Fibroblast of peridontal ligament (primary cell): ENCODE measurements at regions not wholly inside any gene's neighbourhood (a gene's known extent, or its start where the extent isn't known, plus 50 kb on each side); places are given as distances from the start of the nearest gene placed in this dataset.
"Not testable (repeated sequence)": the region's sequence is repeated elsewhere in the genome, so short reads cannot be mapped to it uniquely, and the experiment has no call there.

Source experiments
- DNase-seq: peaks from one replicate; pipeline ENCODE4 v3.0.0-alpha.2; 2010; ENCODE audit errors: extremely low read depth

DNA sequence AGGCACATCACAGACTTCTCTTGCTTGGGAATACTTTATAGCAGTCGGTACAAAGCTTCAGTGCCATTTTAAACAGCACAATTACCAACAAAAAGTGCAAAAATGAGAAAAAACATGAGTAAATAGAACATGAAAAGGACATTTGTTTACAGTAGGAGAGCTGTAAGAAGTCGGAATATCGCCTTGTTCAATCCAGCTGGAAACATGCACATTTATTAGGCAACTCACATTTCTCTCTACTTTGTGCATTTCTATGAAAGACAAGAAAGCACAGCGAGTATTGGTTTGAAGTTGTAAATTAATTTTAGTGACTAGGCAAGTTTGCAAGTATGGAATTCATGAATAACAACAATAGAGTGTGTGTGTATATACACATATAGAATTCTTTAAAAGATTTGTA is 484.7 kb downstream of the DACH1 start:
- DNase-seq, result no peak

DNA sequence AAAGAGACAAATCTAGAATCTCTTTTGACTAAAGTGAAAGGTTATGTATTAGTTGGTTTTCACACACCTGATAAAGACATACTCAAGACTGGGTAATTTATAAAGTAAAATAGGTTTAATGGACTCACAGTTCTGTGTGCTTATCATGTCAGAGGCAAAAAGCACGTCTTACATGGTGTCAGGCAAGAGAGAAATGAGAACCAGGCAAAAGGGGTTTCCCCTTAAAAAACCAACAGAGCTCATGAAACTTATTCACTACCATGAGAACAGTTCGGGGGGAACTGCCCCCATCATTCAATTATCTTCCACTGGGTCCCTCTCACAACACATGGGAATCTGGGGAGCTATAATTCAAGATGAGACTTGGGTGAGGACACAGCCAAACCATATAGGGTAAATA is 486.8 kb downstream of the DACH1 start:
- no peak for DNase-seq

DNA sequence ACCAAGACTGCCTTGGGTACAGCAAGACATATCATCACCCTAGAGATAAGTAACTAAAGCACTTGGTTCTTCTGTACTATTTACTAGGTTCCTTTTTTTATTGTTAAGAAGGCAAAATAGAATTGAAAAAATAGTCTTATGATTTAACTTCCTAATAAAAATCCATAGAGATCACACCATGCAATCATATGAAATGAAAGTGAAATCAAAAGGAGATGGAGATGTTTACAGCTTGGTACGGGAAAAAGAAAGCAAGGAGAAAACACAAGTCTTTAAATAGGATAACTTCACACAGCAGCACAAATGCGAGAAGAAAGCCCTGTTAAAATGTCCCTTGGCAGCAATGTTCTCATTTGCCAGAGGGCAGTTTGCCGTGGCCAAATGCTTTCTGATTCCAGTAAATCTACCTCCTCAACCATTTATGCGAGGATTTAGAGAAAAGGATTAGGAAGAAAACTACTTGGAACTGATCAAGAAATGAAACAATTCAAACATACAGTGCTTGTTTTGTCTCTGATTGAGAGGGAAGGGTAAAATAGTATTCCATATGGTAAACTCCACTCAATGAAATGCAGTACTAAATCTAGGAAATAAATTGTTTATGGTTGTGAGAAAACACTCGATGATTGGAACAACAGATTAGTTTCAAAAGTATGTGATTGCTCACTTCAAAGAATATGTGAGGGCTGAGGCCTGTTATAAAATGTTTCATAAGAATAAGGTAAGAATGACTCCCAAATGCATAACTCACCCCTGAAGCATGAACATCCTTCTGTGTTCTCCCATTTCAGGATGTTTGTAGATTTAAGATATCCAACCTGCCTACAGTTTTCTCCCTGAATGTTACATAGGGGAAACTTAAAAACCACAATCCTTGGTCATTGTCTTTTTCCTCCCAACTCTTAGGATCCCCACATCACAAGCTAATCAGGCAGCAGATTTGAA is 487.8 kb downstream of the DACH1 start:
- peak; percentile 29 for DNase-seq

DNA sequence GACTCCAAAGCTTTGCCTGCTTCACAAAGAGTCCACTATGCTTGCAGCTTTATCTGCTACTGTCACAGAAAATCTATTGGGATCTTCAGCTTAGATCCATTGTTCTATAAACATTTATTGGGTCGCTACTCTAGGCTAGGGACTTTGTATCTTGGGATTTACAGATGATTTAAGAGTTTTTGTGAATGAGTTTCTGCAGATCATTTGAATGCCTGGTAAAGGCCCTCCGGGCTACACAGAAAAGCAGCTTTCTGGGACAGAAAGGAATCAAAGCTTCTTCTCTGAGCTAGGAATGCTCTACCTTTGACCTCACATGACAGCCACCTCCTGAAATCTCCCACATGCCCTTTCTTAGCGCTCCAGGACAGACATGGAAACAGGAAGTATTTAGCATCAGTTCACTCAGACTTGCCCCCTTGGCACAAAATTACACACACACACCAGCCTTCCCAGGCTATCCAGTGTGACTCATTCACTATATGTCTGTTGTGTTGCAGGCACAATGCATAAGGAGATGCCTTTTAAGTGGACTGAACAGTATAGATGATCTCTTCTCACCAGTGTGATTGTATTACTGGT is 492.4 kb downstream of the DACH1 start:
- no peak for DNase-seq

DNA sequence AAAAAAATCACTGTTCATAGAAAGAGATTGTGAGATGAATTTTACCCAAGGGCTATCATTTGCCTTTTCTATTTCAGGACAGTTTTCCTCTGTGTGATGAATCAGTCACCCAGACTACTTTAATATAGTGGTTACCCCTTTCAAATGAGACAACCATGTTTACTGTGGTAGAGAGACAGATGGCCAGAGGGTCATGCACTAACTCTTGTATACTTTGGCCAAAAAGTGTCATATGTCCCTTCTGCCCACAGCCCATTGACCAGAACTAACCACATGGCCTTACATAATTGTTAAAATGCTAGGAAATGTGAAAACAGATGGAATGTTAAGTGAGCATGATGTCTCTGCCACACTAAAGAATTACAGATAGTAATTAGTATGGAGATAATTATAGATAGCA is 498.7 kb downstream of the DACH1 start:
- no peak for DNase-seq

DNA sequence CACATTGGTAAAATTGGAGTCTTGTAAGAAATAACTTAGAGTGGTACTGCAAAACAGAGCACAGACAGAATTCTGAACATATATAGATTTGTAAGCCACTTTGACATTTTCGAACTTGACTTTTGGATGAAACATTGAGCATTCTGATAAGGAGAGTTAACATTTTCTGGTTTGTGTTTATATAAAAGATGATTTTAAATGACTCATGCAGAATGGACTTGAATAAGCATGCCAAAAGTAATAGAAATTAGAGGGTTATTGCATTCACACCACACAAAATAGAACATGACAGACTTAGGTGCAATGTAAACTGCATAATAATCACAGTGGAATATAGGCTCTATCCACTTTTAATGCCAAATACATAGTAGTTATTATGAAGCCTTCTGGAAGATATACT is 507.0 kb downstream of the DACH1 start:
- DNase-seq, result no peak

DNA sequence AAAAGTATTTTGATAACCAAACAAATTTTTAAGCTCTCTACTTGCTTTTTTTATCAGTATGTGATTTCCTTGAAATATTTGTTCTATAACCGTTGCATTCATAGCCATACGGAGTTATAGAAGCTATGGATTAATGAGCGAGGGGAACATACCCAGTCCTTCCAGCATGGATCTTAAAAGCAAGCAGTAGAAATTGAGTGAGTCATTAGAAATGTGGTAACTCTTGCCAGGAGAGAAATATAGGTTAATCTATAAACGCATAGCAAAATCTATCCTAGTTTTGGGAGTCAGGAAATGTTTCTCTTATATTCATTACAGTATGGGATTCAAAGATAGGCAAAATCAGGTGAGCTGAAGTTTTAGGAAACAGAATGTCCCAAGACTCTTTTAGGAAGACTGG is 507.4 kb downstream of the DACH1 start:
- DNase-seq, result no peak

DNA sequence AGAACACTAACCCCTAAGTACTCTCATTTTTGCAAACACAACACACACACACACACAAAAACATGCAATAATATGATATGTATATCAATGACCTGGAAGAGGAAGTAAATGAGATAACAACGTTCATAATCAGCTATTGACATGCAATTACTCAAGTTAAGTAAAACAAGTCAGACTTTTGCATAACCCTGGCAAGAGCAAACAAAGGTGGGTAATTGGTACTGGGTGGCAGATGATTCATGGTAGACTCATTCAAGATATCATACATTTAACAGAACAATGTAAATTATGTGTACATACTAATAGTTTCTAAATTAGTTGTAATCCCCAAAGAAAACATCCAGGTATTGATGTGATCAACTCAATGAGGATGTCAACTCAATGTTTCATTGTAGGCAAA is 508.8 kb downstream of the DACH1 start:
- no peak for DNase-seq

DNA sequence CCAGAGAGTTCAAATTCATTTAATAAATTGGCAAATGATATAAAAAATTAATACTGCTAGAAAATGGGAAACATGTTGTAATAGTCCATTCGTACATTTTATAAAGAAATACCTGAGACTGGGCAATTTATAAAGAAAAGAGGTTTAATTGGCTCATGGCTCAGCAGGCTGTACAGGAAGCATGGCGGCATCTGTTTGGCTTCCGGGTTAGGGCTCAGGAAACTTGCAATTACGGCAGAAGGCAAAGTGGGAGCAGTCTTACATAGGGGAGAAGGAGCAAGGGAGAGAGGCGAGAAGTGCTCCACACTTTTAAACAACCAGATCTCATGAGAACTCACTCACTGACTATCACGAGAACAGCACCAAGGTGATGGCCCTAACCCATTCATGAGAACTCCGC is 512.0 kb downstream of the DACH1 start:
- DNase-seq, result no peak

DNA sequence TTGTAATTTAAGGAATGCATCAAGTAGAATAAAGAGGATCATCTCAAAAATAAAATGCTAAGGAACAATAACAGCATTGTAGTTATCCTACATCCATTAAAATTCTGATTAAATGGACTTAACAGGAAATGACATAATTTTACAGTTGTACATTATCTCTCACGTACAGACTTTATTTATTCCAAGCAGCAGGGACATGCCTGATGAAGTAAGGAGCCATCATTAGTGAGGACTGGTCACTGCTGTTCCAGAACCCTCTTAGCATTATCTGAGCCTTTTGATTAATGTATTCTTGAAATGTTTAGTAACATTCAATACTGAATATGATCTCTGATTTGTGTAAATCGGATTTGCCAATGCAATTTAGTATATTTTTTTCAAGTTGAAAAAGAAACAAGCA is 516.1 kb downstream of the DACH1 start:
- DNase-seq, result no peak

DNA sequence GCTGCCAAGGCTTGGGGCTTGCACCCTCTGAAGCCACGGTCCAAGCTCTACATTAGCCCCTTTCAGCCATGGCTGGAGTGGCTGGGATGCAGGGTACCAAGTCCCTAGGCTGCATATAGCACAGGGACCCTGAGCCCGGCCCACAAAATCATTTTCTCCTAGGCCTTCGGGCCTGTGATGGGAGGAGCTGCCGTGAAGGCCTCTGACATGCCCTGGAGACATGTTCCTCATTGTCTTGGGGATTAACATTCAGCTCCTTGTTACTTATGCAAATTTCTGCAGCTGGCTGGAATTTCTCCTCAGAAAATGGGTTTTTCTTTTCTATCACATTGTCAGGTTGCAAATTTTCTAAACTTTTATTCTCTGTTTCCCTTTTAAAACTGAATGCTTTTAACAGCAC is 521.1 kb downstream of the DACH1 start:
- DNase-seq, result not testable (repeated sequence)

DNA sequence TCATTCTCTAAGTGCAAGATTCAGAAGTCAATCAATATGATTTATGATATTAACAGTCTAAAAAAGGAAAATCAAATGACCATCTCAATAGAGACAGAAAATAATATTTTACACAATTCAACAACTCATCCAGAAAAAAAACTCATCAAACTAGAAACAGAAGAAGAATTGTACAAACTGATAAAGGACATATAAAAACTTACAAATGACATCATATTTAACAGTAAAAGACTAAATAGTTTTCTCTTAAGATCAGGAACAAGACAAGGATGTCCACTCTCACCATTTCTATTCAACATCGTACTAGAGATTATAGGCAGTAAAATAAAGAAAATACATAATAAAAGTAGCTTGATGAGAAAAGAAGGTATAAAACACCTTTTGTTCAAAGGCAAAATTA is 527.3 kb downstream of the DACH1 start:
- DNase-seq, result no peak

DNA sequence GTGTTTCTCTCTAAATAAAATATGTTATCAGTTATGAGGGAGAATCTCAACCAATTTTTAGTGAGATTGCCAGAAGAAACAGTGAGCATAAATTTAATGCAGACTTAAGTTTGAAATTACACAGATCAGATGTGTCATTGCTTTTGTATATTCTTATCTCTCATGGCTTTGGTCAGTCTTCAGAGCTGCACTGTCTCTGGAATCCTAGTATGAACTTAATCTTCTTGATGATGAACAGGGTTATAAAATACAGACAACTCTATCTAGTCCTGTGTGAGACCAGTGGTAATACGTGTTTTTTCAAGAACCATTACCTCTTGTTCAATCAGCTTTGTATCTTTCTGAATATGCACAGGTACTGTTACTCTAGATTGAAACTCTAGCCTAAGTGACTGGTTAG is 528.0 kb downstream of the DACH1 start:
- DNase-seq, result no peak

DNA sequence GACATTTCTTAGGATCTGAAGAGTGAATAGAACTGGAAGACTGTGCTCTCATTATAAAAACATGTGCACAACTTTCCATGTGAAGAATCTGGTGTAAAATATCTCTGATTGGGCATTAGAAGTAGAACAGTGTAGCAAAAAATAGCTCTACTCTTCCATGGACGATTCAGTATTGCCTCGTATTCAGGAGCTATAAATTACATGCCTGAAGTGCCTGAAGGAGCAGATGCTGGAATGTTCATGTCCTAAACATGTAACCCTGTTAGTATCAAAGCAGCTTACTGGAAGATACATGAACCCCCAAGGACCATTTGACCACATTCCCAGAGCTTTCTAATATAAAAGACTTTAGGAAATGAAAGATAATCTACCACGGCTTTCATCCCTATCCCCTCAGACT is 528.9 kb downstream of the DACH1 start:
- no peak for DNase-seq

DNA sequence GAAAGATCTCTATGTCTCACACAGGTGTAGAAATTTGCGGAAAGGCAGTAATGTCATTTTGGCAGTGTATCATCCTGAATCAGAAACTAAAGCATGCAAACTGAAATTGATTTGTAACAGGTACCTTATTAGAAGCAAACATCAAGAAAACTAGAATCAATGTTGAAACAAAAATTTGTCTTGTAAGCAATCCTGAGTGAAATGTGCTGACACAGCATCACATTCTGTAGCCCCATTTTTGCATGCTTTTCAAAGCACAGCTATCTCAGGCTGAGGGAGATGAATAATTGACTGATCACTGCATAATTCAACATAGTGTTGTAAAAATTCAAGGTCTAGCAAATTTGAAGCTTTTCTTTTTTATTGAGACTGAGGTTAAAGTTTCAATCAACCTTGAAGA is 539.7 kb downstream of the DACH1 start:
- no peak for DNase-seq

DNA sequence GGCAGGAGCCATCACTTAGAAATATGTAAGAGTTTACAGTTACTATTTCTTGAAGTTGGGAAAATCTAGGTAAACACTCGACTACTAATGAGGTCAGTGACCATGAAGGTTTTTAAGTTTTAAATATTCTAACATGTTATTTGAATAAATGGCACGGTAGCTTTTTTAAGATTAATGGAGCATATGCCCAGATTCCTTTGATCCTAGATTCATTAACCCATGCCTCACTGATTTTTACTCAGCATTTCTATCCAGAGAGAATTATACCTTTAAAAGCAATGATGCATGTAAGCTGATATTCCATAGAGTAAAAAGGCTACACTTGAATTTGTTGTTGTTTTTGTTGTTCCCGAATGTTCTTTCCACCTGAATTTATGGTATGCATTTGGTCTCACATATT is 541.4 kb downstream of the DACH1 start:
- no peak for DNase-seq

DNA sequence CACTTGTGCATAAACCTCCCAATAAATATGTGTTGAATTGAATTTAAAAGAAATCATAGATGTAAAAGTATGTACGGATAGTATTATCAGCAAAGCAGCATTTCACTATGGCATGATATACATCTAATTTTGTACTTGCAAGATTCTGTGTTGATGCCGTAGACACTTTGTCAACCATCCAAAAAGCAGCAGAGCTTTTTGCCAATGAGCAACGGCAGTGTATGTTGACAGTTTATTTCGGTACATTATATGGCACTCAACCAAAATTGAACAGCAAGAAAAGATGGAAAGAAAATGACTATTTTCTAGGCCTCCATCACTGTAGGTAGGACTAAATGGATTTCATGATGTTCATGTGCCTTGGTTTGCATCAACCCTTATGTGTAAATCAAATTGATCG is 543.7 kb downstream of the DACH1 start:
- no peak for DNase-seq

DNA sequence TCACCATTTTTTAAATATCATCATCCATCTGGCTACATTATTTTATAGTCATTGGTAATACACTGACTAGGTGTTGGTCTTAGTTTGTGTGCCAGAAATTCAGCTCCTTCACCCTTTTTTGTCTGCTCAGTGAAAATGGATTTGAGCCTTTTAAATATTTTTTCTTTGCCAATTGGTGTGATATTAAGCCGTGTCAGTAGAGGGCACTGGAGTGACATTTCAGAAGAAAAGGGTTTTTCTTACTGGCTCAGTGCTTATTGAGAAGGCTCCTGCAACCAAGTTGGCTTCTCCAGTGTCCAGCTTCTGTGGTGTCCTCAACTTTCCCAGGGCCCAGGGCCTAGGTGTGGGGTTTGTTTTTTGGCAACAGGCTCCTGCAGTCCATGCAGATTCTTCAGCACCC is 546.6 kb downstream of the DACH1 start:
- DNase-seq, result peak; percentile 18

DNA sequence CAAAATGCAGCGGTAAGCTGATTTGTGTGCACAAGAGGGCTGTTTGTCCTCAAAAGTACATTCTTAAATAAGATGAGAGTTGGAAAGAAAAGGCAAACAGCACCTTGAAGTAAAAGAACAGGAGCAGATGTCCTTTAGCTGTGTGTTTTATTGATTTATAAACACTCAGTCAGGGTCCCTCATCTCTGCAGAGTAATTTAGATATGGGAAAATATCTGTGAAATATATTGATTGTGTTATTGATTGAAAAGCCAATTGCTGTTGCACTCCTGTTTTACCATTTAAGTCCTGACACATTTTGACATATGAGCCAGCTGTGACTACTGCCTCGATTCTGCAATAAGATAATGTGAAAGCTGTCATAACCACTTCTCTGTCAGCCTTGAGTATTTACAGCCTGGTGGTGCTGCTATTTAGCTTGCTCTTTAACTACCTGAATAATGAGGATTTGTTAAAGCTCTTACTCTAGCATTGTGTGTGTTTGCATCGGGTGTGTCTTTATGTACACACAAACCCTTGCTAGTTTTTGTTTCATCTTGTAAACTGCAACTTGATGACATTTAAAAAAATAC is 550.1 kb downstream of the DACH1 start:
- DNase-seq, result no peak

DNA sequence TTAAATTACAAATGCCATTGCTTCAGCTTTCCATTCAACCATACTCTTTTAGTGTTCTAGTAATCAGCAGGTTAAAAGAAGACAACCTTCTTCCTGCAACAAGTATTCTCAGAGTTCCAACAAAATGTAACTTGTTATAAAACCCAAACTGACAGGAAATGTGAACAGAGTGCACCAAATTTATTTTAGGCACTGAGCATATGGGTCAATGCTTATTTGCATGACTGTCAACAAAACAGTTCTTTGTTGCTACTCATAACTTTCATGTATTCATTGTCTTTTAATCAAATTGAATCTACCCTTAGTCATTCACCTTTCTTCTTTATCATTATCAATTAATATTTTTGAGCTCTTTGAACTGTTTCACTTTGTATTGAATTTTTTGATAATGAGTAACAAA is 554.1 kb downstream of the DACH1 start:
- no peak for DNase-seq

DNA sequence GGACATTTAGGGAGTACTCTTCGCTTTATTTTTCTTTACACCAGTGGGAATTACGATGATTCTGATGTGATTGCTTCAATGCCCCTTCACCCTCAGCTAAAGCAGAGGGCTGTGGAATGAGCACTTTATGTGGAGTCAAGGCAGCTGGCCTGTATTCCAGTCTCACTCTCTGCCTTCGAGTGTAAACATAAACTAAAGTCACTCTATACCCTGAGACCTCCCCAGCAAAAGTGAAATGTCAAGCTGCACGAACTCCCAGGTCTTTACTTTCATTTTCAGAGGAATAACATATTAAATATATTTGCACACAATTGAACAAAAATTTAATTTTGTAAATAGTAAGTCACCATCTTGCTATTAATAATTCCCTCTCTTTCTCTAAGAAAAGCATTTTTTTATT is 557.1 kb downstream of the DACH1 start:
- no peak for DNase-seq

DNA sequence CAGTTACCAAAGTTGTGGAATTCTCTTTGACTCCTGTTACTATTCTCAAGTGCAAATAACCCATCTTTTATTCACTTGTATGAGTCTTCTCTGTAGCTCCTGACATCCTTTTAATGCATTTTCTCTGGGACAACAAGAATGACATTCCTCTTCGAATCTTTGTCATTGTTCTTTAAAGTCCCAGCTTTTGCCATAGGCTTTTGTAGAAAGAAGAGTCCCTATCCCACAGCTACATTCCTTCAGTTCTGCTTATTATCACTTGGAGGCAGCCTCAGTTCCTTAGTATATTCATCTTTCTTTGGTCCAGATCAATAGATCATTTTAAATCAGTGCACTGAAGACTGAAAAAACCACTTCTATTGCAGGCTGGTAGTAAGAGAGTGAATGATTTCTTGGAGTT is 560.2 kb downstream of the DACH1 start:
- no peak for DNase-seq

DNA sequence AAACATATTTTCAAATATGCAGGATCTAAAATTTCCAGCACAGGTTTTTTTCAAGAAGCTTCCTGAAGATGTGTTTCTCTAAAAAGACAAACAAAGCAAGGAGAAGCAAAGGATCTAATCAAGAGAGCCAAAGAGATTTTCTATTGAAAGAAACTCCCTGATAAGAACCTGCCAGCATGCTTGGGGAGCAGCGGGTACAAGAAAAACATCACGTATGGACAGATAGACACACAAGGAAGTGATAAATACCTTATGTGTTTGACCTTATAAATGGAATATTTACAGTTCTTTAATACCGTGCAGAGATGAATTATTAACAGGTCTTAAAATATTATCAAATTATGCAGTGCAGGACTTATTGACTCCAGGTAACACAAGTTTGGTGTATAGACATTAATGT is 562.1 kb downstream of the DACH1 start:
- no peak for DNase-seq
